ENCODE measurements at regions not wholly inside any gene's neighbourhood (a gene's known extent, or its start where the extent isn't known, plus 50 kb on each side); places are given as distances from the start of the nearest gene placed in this dataset.
"Not testable (repeated sequence)": the region's sequence is repeated elsewhere in the genome, so short reads cannot be mapped to it uniquely, and the experiment has no call there.

- no peak for DNase-seq (ENCODE audit: low read depth in 2 of 2, low spot score in 1 of 2)
Observed at GRCh38 chr18:2199060-2199459, 372.2 kb downstream of the METTL4 start.

GRCh38 chr18:2201036-2201600 lies 370.2 kb downstream of the METTL4 start:
- no peak for DNase-seq (ENCODE audit: low read depth in 2 of 2, low spot score in 1 of 2)

- DNase-seq (ENCODE audit: low read depth in 2 of 2, low spot score in 1 of 2) = no peak
Observed at GRCh38 chr18:2204736-2205135, 366.6 kb downstream of the METTL4 start.

- DNase-seq (ENCODE audit: low read depth in 2 of 2, low spot score in 1 of 2) = no peak
Observed at GRCh38 chr18:2207294-2207693, 364.0 kb downstream of the METTL4 start.

- DNase-seq (ENCODE audit: low read depth in 2 of 2, low spot score in 1 of 2) = no peak
Observed at GRCh38 chr18:2212598-2213205, 358.6 kb downstream of the METTL4 start.

- no peak for DNase-seq (ENCODE audit: low read depth in 2 of 2, low spot score in 1 of 2)
Observed at GRCh38 chr18:2213905-2214304, 357.4 kb downstream of the METTL4 start.

- DNase-seq (ENCODE audit: low read depth in 2 of 2, low spot score in 1 of 2) = no peak
Observed at GRCh38 chr18:2217356-2217755, 353.9 kb downstream of the METTL4 start.

GRCh38 chr18:2218101-2218500 lies 353.2 kb downstream of the METTL4 start:
- no peak for DNase-seq (ENCODE audit: low read depth in 2 of 2, low spot score in 1 of 2)

GRCh38 chr18:2219706-2220105 lies 351.6 kb downstream of the METTL4 start:
- DNase-seq (ENCODE audit: low read depth in 2 of 2, low spot score in 1 of 2) = no peak

GRCh38 chr18:2222270-2223185 lies 348.8 kb downstream of the METTL4 start:
- no peak for DNase-seq (ENCODE audit: low read depth in 2 of 2, low spot score in 1 of 2)

- DNase-seq (ENCODE audit: low read depth in 2 of 2, low spot score in 1 of 2) = no peak
Observed at GRCh38 chr18:2223449-2223848, 347.9 kb downstream of the METTL4 start.

- DNase-seq (ENCODE audit: low read depth in 2 of 2, low spot score in 1 of 2) = no peak
Observed at GRCh38 chr18:2223849-2224248, 347.5 kb downstream of the METTL4 start.

- no peak for DNase-seq (ENCODE audit: low read depth in 2 of 2, low spot score in 1 of 2)
Observed at GRCh38 chr18:2236232-2236631, 335.1 kb downstream of the METTL4 start.

GRCh38 chr18:2237706-2238105 lies 333.6 kb downstream of the METTL4 start:
- no peak for DNase-seq (ENCODE audit: low read depth in 2 of 2, low spot score in 1 of 2)

GRCh38 chr18:2240311-2240705 lies 331.0 kb downstream of the METTL4 start:
- DNase-seq (ENCODE audit: low read depth in 2 of 2, low spot score in 1 of 2) = no peak

GRCh38 chr18:2244641-2245040 lies 326.7 kb downstream of the METTL4 start:
- DNase-seq (ENCODE audit: low read depth in 2 of 2, low spot score in 1 of 2) = no peak

GRCh38 chr18:2247101-2247500 lies 324.2 kb downstream of the METTL4 start:
- not testable (repeated sequence) for DNase-seq (ENCODE audit: low read depth in 2 of 2, low spot score in 1 of 2)

GRCh38 chr18:2254977-2255376 lies 316.3 kb downstream of the METTL4 start:
- DNase-seq (ENCODE audit: low read depth in 2 of 2, low spot score in 1 of 2) = no peak

GRCh38 chr18:2256577-2256976 lies 314.7 kb downstream of the METTL4 start:
- DNase-seq (ENCODE audit: low read depth in 2 of 2, low spot score in 1 of 2) = no peak

- no peak for DNase-seq (ENCODE audit: low read depth in 2 of 2, low spot score in 1 of 2)
Observed at GRCh38 chr18:2258954-2259353, 312.4 kb downstream of the METTL4 start.

GRCh38 chr18:2263303-2263890 lies 307.9 kb downstream of the METTL4 start:
- no peak for DNase-seq (ENCODE audit: low read depth in 2 of 2, low spot score in 1 of 2)

- no peak for DNase-seq (ENCODE audit: low read depth in 2 of 2, low spot score in 1 of 2)
Observed at GRCh38 chr18:2274613-2275012, 296.7 kb downstream of the METTL4 start.

Measured in stimulated activated CD8-positive, alpha-beta memory T cell treated with anti-CD3 and anti-CD28 coated beads, Interleukin-4, amount 100 ng/mL, for 4 hours (primary cell).